H1 (cell line): ENCODE measurements at regions not wholly inside any gene's neighbourhood (a gene's known extent, or its start where the extent isn't known, plus 50 kb on each side); places are given as distances from the start of the nearest gene placed in this dataset.

ENCODE experiments used
- CTCF ChIA-PET: fragments of 300-600 bp; sonication (Branson Sonifier 250); formaldehyde crosslinking; loops from one replicate; lab custom pipeline; 2021; ENCODE audit not compliant: partially characterized antibody; lab: Charles Lee
- POLR2A ChIA-PET: fragments of 300-600 bp; sonication (Branson Sonifier 250); formaldehyde crosslinking; loops from one replicate; lab custom pipeline; 2021; ENCODE audit warnings: inconsistent platforms; ENCODE audit not compliant: partially characterized antibody; lab: Charles Lee
- DNase-seq, 2 experiments: peaks; one replicate each; pipeline versions ENCODE4 v3.0.0 to v3.0.0-alpha.2; 2010 to 2022; ENCODE audit warnings: low spot score in 2 of 2, low read depth in 1 of 2, mixed read lengths in 1 of 2
- FAIRE-seq: peaks from 2 replicates; lab custom pipeline; 2011; peaks lifted over from hg19 to GRCh38; lab: Jason Lieb, UNC
- H2AFZ ChIP-seq: 2 replicates; pipeline ENCODE4 v1.8.1; 2012; ENCODE audit warnings: low read length, inconsistent platforms
- H2AK5ac ChIP-seq: 2 replicates; pipeline ENCODE4 v1.6.1; 2013; ENCODE audit warnings: low read depth, low read length
- H2BK120ac ChIP-seq: replicated peaks from 2 replicates; pipeline ENCODE3; 2013; ENCODE audit warnings: low read depth, low read length, inconsistent platforms
- H2BK12ac ChIP-seq: 2 replicates; pipeline ENCODE4 v1.6.1; 2013; ENCODE audit warnings: low read depth, low read length
- H2BK15ac ChIP-seq: 2 replicates; pipeline ENCODE4 v1.6.1; 2013; ENCODE audit warnings: low read length
- H2BK20ac ChIP-seq: 2 replicates; pipeline ENCODE4 v1.6.1; 2013; ENCODE audit warnings: low read length
- H2BK5ac ChIP-seq: 2 replicates; pipeline ENCODE4 v1.6.1; 2013; ENCODE audit warnings: low read depth, low read length
- H3K14ac ChIP-seq: 2 replicates; pipeline ENCODE4 v1.6.1; 2013; ENCODE audit warnings: inconsistent platforms; ENCODE audit not compliant: insufficient read length
- H3K18ac ChIP-seq: 2 replicates; pipeline ENCODE4 v1.6.1; 2013; ENCODE audit warnings: low read length; ENCODE audit errors: extremely low read depth
- H3K23ac ChIP-seq: 2 replicates; pipeline ENCODE4 v1.6.1; 2013; ENCODE audit warnings: inconsistent platforms; ENCODE audit not compliant: insufficient read length
- H3K23me2 ChIP-seq: 2 replicates; pipeline ENCODE4 v1.6.1; 2013; ENCODE audit warnings: low read depth, low read length
- H3K27ac ChIP-seq: 2 replicates; pipeline ENCODE4 v1.6.1; 2011; ENCODE audit warnings: low read depth, low read length, inconsistent platforms
- H3K27me3 ChIP-seq, 4 experiments: replicated peaks in 1 of 4; 1 replicate in 1 of 4; 2 replicates in 3 of 4; pipeline versions ENCODE4 v1.6.1 to v1.8.1; 2011 to 2013; ENCODE audit warnings: low read length in 3 of 4, mild to moderate bottlenecking in 3 of 4, inconsistent platforms in 2 of 4, mixed read lengths in 2 of 4, moderate library complexity in 1 of 4; ENCODE audit not compliant: control insufficient read depth in 3 of 4, insufficient read depth in 3 of 4; ENCODE audit errors: extremely low read depth in 1 of 4
- H3K36me3 ChIP-seq, 4 experiments: 2 replicates each; pipeline versions ENCODE4 v1.6.1 to v1.8.1; 2011 to 2013; ENCODE audit warnings: mild to moderate bottlenecking in 4 of 4, low read length in 3 of 4, moderate library complexity in 2 of 4, control low read depth in 1 of 4, inconsistent platforms in 1 of 4; ENCODE audit not compliant: insufficient read depth in 4 of 4, control insufficient read depth in 2 of 4
- H3K4ac ChIP-seq: replicated peaks from 2 replicates; pipeline ENCODE3; 2013; ENCODE audit warnings: low read length, low read depth, mixed read lengths, inconsistent platforms; ENCODE audit not compliant: insufficient read length
- H3K4me1 ChIP-seq, 4 experiments: replicated peaks in 1 of 4; 1 replicate in 1 of 4; 2 replicates in 3 of 4; pipeline versions ENCODE4 v1.6.1 to v1.8.1; 2011 to 2013; ENCODE audit warnings: low read length in 3 of 4, inconsistent platforms in 2 of 4, mixed read lengths in 1 of 4; ENCODE audit not compliant: insufficient read depth in 4 of 4, control insufficient read depth in 3 of 4
- H3K4me2 ChIP-seq, 2 experiments: 2 replicates each; pipeline versions ENCODE4 v1.6.1 to v1.8.1; 2011 to 2013; ENCODE audit warnings: low read depth in 2 of 2, low read length in 2 of 2, control low read depth in 1 of 2, inconsistent platforms in 1 of 2, mild to moderate bottlenecking in 1 of 2; ENCODE audit not compliant: insufficient read depth in 1 of 2
- H3K4me3 ChIP-seq, 4 experiments: fragments of 200-600, 300-600 bp in 1 of 4; sonication (generic), shearing (Covaris generic), sonication (Bioruptor Twin) in 1 of 4; 2 replicates each; pipeline versions ENCODE4 v1.5.1 to v1.8.1; 2011 to 2016; ENCODE audit warnings: low read length in 4 of 4, low read depth in 3 of 4, control low read depth in 2 of 4, inconsistent platforms in 2 of 4, mild to moderate bottlenecking in 2 of 4, mixed read lengths in 1 of 4, moderate library complexity in 1 of 4; ENCODE audit not compliant: insufficient read depth in 2 of 4; ENCODE audit errors: extremely low read depth in 1 of 4
- H3K56ac ChIP-seq: replicated peaks from 2 replicates; pipeline ENCODE3; 2013; ENCODE audit warnings: low read depth, mild to moderate bottlenecking, mixed read lengths, low read length, inconsistent platforms; ENCODE audit not compliant: insufficient read length
- H3K79me1 ChIP-seq: 2 replicates; pipeline ENCODE4 v1.6.1; 2013; ENCODE audit warnings: low read depth, low read length, control low read depth
- H3K79me2 ChIP-seq, 2 experiments: 2 replicates each; pipeline versions ENCODE4 v1.6.1 to v1.8.1; 2012 to 2013; ENCODE audit warnings: low read length in 2 of 2, mild to moderate bottlenecking in 2 of 2, inconsistent platforms in 1 of 2; ENCODE audit not compliant: insufficient read depth in 2 of 2, control insufficient read depth in 1 of 2
- H3K9ac ChIP-seq, 4 experiments: replicated peaks in 1 of 4; 1 replicate in 1 of 4; 2 replicates in 3 of 4; pipeline versions ENCODE4 v1.6.1 to v1.8.1; 2011 to 2013; ENCODE audit warnings: low read depth in 3 of 4, low read length in 3 of 4, control low read depth in 2 of 4, mild to moderate bottlenecking in 2 of 4, moderate library complexity in 2 of 4, inconsistent platforms in 1 of 4; ENCODE audit errors: extremely low read depth in 1 of 4
- H3K9me3 ChIP-seq, 2 experiments: 2 replicates each; pipeline versions ENCODE4 v1.6.1 to v1.8.1; 2012 to 2013; ENCODE audit warnings: mild to moderate bottlenecking in 2 of 2, moderate library complexity in 2 of 2, control low read depth in 1 of 2, inconsistent platforms in 1 of 2, low read depth in 1 of 2, low read length in 1 of 2, mixed read lengths in 1 of 2; ENCODE audit not compliant: insufficient read depth in 2 of 2
- H4K20me1 ChIP-seq, 2 experiments: replicated peaks in 1 of 2; 2 replicates each; pipeline versions ENCODE3 to v1.8.1; 2011 to 2013; ENCODE audit warnings: inconsistent platforms in 2 of 2, low read length in 2 of 2, mild to moderate bottlenecking in 1 of 2; ENCODE audit not compliant: insufficient read depth in 2 of 2, control insufficient read depth in 1 of 2
- H4K5ac ChIP-seq: 2 replicates; pipeline ENCODE4 v1.6.1; 2013; ENCODE audit warnings: low read length, low read depth, mixed read lengths, inconsistent platforms; ENCODE audit not compliant: insufficient read length
- H4K8ac ChIP-seq: 2 replicates; pipeline ENCODE4 v1.8.0; 2013; ENCODE audit warnings: mild to moderate bottlenecking, moderate library complexity, low read length, inconsistent platforms; ENCODE audit not compliant: insufficient read depth; ENCODE audit errors: extremely low read depth
- H4K91ac ChIP-seq: replicated peaks from 2 replicates; pipeline ENCODE3; 2013; ENCODE audit warnings: low read length, mixed read lengths, inconsistent platforms; ENCODE audit not compliant: insufficient read length
- CEBPB ChIP-seq: IDR thresholded peaks from 2 replicates; pipeline ENCODE4 v1.6.1; 2012; ENCODE audit warnings: low read depth, low read length
- EZH2 ChIP-seq: fragments of 200-600 bp; sonication (generic); IDR thresholded peaks from 2 replicates; pipeline ENCODE4 v1.7.1; 2012; ENCODE audit warnings: low read depth, mild to moderate bottlenecking, moderate library complexity, low read length, inconsistent platforms; ENCODE audit not compliant: severe bottlenecking
- ZNF274 ChIP-seq: IDR thresholded peaks from 2 replicates; pipeline ENCODE4 v1.7.0; 2012; ENCODE audit warnings: low read length, borderline replicate concordance; ENCODE audit errors: extremely low read depth
- WGBS, 2 experiments: shearing (Covaris generic) in 1 of 2; methylation state at CpG; one replicate each; pipeline versions ENCODE4 v1.1.6 to v1.1.7; 2013 to 2015; ENCODE audit warnings: low lambda C conversion rate in 2 of 2, mixed read lengths in 2 of 2, inconsistent platforms in 1 of 2, low coverage in 1 of 2, missing lambda C conversion rate in 1 of 2; ENCODE audit not compliant: insufficient replicate concordance in 2 of 2, insufficient coverage in 1 of 2, insufficient read length in 1 of 2; ENCODE audit errors: extremely low coverage in 1 of 2, missing lambda C conversion rate in 1 of 2; 5-methylcytosine and 5-hydroxymethylcytosine counted together

DNA sequence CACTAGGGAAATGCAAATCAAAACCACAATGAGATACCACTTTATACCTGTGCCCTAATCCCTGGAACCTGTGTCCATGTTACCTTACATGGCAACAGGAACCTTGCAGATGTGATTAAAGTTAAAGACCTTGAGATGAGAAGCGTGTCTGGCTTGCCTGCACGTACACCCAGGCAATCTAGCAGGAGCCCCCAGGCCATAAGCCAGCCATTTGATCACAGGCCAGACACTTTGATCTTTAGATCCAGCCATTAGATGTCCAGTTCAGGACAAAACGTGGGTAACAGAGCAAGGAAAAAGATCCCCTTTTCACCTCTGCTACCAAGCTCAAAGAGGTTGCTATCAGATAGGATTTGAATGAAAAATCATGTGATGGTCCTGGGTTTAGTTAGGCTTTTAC, 378.8 kb downstream of the BUD13 start:
- TF ChIP-seq EZH2 (no peak), ZNF274 (no peak), CEBPB (no peak)
- DNase-seq, result no peak
- H2BK15ac ChIP-seq, result no peak overlapping the region
- no peak overlapping the region for H2BK12ac ChIP-seq
- no peak overlapping the region for H3K4me3 ChIP-seq
- no peak overlapping the region for H4K91ac ChIP-seq
- H4K20me1 ChIP-seq, result no peaks in the 10 kb centered on the region
- H2AFZ ChIP-seq, result no peak overlapping the region
- CTCF ChIA-PET, result interaction anchor here (1.5 to 1.6 kb wide), 2 partner anchors 10 to 36 kb away, joined by 4 to 5 read pairs; no protein-coding TSS in a partner anchor
- no peak overlapping the region for H4K5ac ChIP-seq
- FAIRE-seq, result no peak
- H3K9ac ChIP-seq, result no peak overlapping the region
- 87% methylated on average over 3 of the region's 3 CpGs; no CpG with 5 or more reads in 1 of the 2 experiments for WGBS, 2 experiments
- no peaks in the 10 kb centered on the region for H3K79me1 ChIP-seq
- no peaks in the 10 kb centered on the region for H3K4me1 ChIP-seq
- no peaks in the 10 kb centered on the region for H3K9me3 ChIP-seq
- no peaks in the 10 kb centered on the region for H3K27me3 ChIP-seq
- H3K4ac ChIP-seq, result no peak overlapping the region
- no peak overlapping the region for H3K4me2 ChIP-seq
- no peak overlapping the region for H3K14ac ChIP-seq
- no peak overlapping the region for H3K23ac ChIP-seq
- H2BK20ac ChIP-seq, result no peak overlapping the region
- no peak overlapping the region for H3K27ac ChIP-seq
- no peak overlapping the region for H2AK5ac ChIP-seq
- no peak overlapping the region for H2BK5ac ChIP-seq
- H3K18ac ChIP-seq, result no peak overlapping the region
- no peaks in the 10 kb centered on the region for H3K79me2 ChIP-seq
- no peak overlapping the region for H2BK120ac ChIP-seq
- no peaks in the 10 kb centered on the region for H3K23me2 ChIP-seq
- H4K8ac ChIP-seq, result no peak overlapping the region
- H3K56ac ChIP-seq, result no peak overlapping the region
- H3K36me3 ChIP-seq, result no peaks in the 10 kb centered on the region
- POLR2A ChIA-PET, result interaction anchor here (0.6 kb wide), 1 partner anchor 24 kb away, joined by 3 read pairs; no protein-coding TSS in a partner anchor
